IMR-90 (cell line): ENCODE measurements at regions not wholly inside any gene's neighbourhood (a gene's known extent, or its start where the extent isn't known, plus 50 kb on each side); places are given as distances from the start of the nearest gene placed in this dataset.

Source experiments
- ATAC-seq: fragments of 200-7000 bp; cut with Tn5 transposase; 2 replicates; pipeline ENCODE4 v1.9.1; 2020; ENCODE audit warnings: low read depth, mild to moderate bottlenecking, moderate library complexity
- BruUV-seq: library from RNA; stranded (reverse); fragments of 400-500 nt; replicated peaks from 2 replicates; lab custom pipeline; 2021; lab: Mats Ljungman, UMichigan
- CTCF ChIA-PET: fragments of 300-600 bp; formaldehyde crosslinking; extraction: SDS; loops from one replicate; lab custom pipeline; 2021; ENCODE audit warnings: antibody characterized with exemption; lab: Yijun Ruan, JAX
- POLR2A ChIA-PET: fragments of 300-600 bp; sonication (Branson Sonifier 250); formaldehyde crosslinking; loops from one replicate; lab custom pipeline; 2022; ENCODE audit warnings: antibody characterized with exemption; ENCODE audit not compliant: unreplicated experiment; lab: Charles Lee
- DNase-seq: peaks from one replicate; pipeline ENCODE4 v3.0.0; 2013
- H2AFZ ChIP-seq: replicated peaks from 2 replicates; pipeline ENCODE3; 2013; ENCODE audit warnings: low read length, mild to moderate bottlenecking; ENCODE audit not compliant: poor library complexity
- H2AK5ac ChIP-seq: 2 replicates; pipeline ENCODE4 v1.6.1; 2013; ENCODE audit warnings: low read depth, low read length, inconsistent platforms
- H2AK9ac ChIP-seq: replicated peaks from 2 replicates; pipeline ENCODE3; 2013; ENCODE audit warnings: mild to moderate bottlenecking, low read depth, low read length, moderate library complexity; ENCODE audit not compliant: poor library complexity
- H2BK120ac ChIP-seq: 2 replicates; pipeline ENCODE4 v1.6.1; 2013; ENCODE audit warnings: low read depth, low read length, inconsistent platforms
- H2BK15ac ChIP-seq: 3 replicates; pipeline ENCODE4 v1.6.1; 2013; ENCODE audit warnings: low read depth, low read length, inconsistent platforms
- H2BK20ac ChIP-seq: 2 replicates; pipeline ENCODE4 v1.6.1; 2013; ENCODE audit warnings: low read depth, mild to moderate bottlenecking, inconsistent platforms, low read length, moderate library complexity
- H2BK5ac ChIP-seq: 2 replicates; pipeline ENCODE4 v1.6.1; 2013; ENCODE audit warnings: mild to moderate bottlenecking, low read depth, low read length, inconsistent platforms; ENCODE audit not compliant: poor library complexity, severe bottlenecking
- H3K14ac ChIP-seq: replicated peaks from 2 replicates; pipeline ENCODE4 v1.6.1; 2013; ENCODE audit warnings: low read depth, low read length, inconsistent platforms
- H3K18ac ChIP-seq: 2 replicates; pipeline ENCODE4 v1.6.1; 2013; ENCODE audit warnings: low read depth, low read length, control low read depth
- H3K23ac ChIP-seq: 2 replicates; pipeline ENCODE4 v1.6.1; 2013; ENCODE audit warnings: low read depth, low read length, inconsistent platforms
- H3K27ac ChIP-seq: 2 replicates; pipeline ENCODE4 v1.5.1; 2013; ENCODE audit warnings: mild to moderate bottlenecking, control low read depth, low read length; ENCODE audit not compliant: insufficient read depth
- H3K27me3 ChIP-seq: 2 replicates; pipeline ENCODE4 v1.6.1; 2013; ENCODE audit warnings: low read length; ENCODE audit not compliant: control insufficient read depth, insufficient read depth
- H3K36me3 ChIP-seq: 2 replicates; pipeline ENCODE4 v1.6.1; 2013; ENCODE audit warnings: low read length, mixed read lengths; ENCODE audit not compliant: control insufficient read depth, insufficient read depth
- H3K4ac ChIP-seq: 2 replicates; pipeline ENCODE4 v1.6.1; 2013; ENCODE audit warnings: low read depth, low read length, inconsistent platforms
- H3K4me1 ChIP-seq: 2 replicates; pipeline ENCODE4 v1.6.1; 2013; ENCODE audit warnings: low read length, mixed read lengths; ENCODE audit not compliant: control insufficient read depth, insufficient read depth
- H3K4me2 ChIP-seq: 2 replicates; pipeline ENCODE4 v1.6.1; 2013; ENCODE audit warnings: low read depth, mild to moderate bottlenecking, control low read depth, low read length, moderate library complexity
- H3K4me3 ChIP-seq: 2 replicates; pipeline ENCODE4 v1.5.1; 2013; ENCODE audit warnings: low read depth, mild to moderate bottlenecking, control low read depth, low read length, moderate library complexity; ENCODE audit not compliant: insufficient read depth
- H3K56ac ChIP-seq: 2 replicates; pipeline ENCODE4 v1.6.1; 2013; ENCODE audit warnings: low read length, inconsistent platforms; ENCODE audit not compliant: insufficient read depth; ENCODE audit errors: extremely low read depth
- H3K79me1 ChIP-seq, 2 experiments: 2 replicates each; pipeline ENCODE4 v1.6.1; 2013; ENCODE audit warnings: low read length in 2 of 2, inconsistent platforms in 1 of 2, low read depth in 1 of 2
- H3K9ac ChIP-seq: 2 replicates; pipeline ENCODE4 v1.6.1; 2013; ENCODE audit warnings: low read depth, low read length, control low read depth
- H3K9me1 ChIP-seq: 2 replicates; pipeline ENCODE4 v1.6.1; 2013; ENCODE audit warnings: low read length, inconsistent platforms; ENCODE audit not compliant: insufficient read depth
- H3K9me3 ChIP-seq: 2 replicates; pipeline ENCODE4 v1.6.1; 2013; ENCODE audit warnings: low read length; ENCODE audit not compliant: control insufficient read depth, insufficient read depth
- H4K20me1 ChIP-seq: 2 replicates; pipeline ENCODE4 v1.6.1; 2013; ENCODE audit warnings: low read length, inconsistent platforms; ENCODE audit not compliant: insufficient read depth
- H4K5ac ChIP-seq: 2 replicates; pipeline ENCODE4 v1.6.1; 2013; ENCODE audit warnings: mild to moderate bottlenecking, low read depth, low read length, control low read depth
- H4K8ac ChIP-seq, 2 experiments: 2 replicates each; pipeline ENCODE4 v1.6.1; 2013; ENCODE audit warnings: low read depth in 2 of 2, low read length in 2 of 2, control low read depth in 1 of 2, inconsistent platforms in 1 of 2
- H4K91ac ChIP-seq: 2 replicates; pipeline ENCODE4 v1.6.1; 2013; ENCODE audit warnings: low read depth, low read length, inconsistent platforms; ENCODE audit not compliant: insufficient read depth
- CEBPB ChIP-seq: IDR thresholded peaks from 2 replicates; pipeline ENCODE4 v1.6.1; 2012; ENCODE audit warnings: low read depth, low read length, improper control_type of control experiment
- RFX5 ChIP-seq: IDR thresholded peaks from 2 replicates; pipeline ENCODE4 v1.8.0; 2012; ENCODE audit warnings: low read depth, mild to moderate bottlenecking, low read length, moderate library complexity
- WGBS, 2 experiments: methylation state at CpG; one replicate each; pipeline versions ENCODE4 v1.1.5 to v1.1.7; 2013; ENCODE audit warnings: missing lambda C conversion rate in 2 of 2; ENCODE audit not compliant: insufficient read length in 1 of 2; ENCODE audit errors: extremely low coverage in 2 of 2; 5-methylcytosine and 5-hydroxymethylcytosine counted together
- dilution Hi-C: fragments of 300-500 bp; cut with HindIII; formaldehyde crosslinking; loops from one replicate; pipeline ENCODE4 v1.14.3; 2018; ENCODE audit warnings: low sequenced_read_pairs; ENCODE audit not compliant: unreplicated experiment
- in situ Hi-C: fragments of 300-500 bp; cut with MboI; formaldehyde crosslinking; loops from 3 replicates; pipeline ENCODE4 v1.14.3; 2019; ENCODE audit warnings: low sequenced_read_pairs, inconsistent platforms, mixed read lengths
- intact Hi-C: fragments of 100-400 bp; cut with micrococcal nuclease; formaldehyde crosslinking; loops from 2 replicates; pipeline ENCODE4 v1.10.0; 2022
- TF ChIP-seq, protein P1 (sequence below): conservative IDR thresholded peaks from 2 replicates; pipeline ENCODE4 v1.5.1; 2012; ENCODE audit warnings: mild to moderate bottlenecking, low read depth, low read length, improper control_type of control experiment

DNA sequence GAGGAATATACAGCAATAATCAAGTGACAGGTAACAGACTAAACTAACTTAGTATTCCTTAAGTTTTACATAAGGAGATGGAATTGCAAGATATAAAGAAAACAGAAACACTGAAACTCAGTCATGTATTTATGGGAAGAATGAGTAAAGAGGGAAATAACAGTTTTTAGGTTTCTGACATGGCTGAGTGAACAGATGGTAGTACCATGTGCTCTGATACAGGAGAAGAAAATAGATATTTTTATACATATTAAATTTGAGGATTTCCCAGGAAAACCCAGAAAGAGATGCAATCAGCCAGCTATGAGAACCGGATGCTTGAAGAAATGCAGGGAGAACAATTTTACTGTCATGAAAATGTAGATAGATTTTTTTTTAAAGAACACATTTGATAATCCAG is 669.5 kb upstream of the GRM3 start:
- H3K9me1 ChIP-seq, result no peaks in the 10 kb centered on the region
- CTCF ChIA-PET, result no interaction called here
- in situ Hi-C loops (no loop called here), intact Hi-C loops (no loop called here), dilution Hi-C loops (no loop called here)
- ATAC-seq (no peak), DNase-seq (no peak)
- H3K4me3 ChIP-seq, result no peak overlapping the region
- H4K91ac ChIP-seq, result no peak overlapping the region
- H4K20me1 ChIP-seq, result no peaks in the 10 kb centered on the region
- H4K5ac ChIP-seq, result no peak overlapping the region
- H3K4me2 ChIP-seq, result no peak overlapping the region
- TF ChIP-seq CEBPB (no peak), RFX5 (no peak)
- TF ChIP-seq, protein P1, sequence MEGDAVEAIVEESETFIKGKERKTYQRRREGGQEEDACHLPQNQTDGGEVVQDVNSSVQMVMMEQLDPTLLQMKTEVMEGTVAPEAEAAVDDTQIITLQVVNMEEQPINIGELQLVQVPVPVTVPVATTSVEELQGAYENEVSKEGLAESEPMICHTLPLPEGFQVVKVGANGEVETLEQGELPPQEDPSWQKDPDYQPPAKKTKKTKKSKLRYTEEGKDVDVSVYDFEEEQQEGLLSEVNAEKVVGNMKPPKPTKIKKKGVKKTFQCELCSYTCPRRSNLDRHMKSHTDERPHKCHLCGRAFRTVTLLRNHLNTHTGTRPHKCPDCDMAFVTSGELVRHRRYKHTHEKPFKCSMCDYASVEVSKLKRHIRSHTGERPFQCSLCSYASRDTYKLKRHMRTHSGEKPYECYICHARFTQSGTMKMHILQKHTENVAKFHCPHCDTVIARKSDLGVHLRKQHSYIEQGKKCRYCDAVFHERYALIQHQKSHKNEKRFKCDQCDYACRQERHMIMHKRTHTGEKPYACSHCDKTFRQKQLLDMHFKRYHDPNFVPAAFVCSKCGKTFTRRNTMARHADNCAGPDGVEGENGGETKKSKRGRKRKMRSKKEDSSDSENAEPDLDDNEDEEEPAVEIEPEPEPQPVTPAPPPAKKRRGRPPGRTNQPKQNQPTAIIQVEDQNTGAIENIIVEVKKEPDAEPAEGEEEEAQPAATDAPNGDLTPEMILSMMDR, result no peak
- H3K79me1 ChIP-seq, result no peaks in the 10 kb centered on the region
- H3K27me3 ChIP-seq, result no peaks in the 10 kb centered on the region
- H3K14ac ChIP-seq, result no peak overlapping the region
- no peak overlapping the region for H4K8ac ChIP-seq
- H2AK5ac ChIP-seq, result no peak overlapping the region
- H3K56ac ChIP-seq, result no peak overlapping the region
- H2AFZ ChIP-seq, result no peak overlapping the region
- no CpG with 5 or more reads among the region's 1 CpG for WGBS, 2 experiments
- H3K9me3 ChIP-seq, result peaks cover 15% of the 10 kb centered on the region
- POLR2A ChIA-PET, result interaction anchor here (0.7 kb wide), 1 partner anchor 61 kb away, joined by 3 read pairs; no protein-coding TSS in a partner anchor
- no peak overlapping the region for H3K18ac ChIP-seq
- no peak overlapping the region for H3K9ac ChIP-seq
- BruUV-seq, result no TSS peak
- H2BK20ac ChIP-seq, result no peak overlapping the region
- H2BK120ac ChIP-seq, result no peak overlapping the region
- no peak overlapping the region for H3K23ac ChIP-seq
- H3K27ac ChIP-seq, result no peak overlapping the region
- H2AK9ac ChIP-seq, result no peak overlapping the region
- no peak overlapping the region for H3K4ac ChIP-seq
- H3K4me1 ChIP-seq, result no peaks in the 10 kb centered on the region
- H2BK5ac ChIP-seq, result no peak overlapping the region
- no peak overlapping the region for H2BK15ac ChIP-seq
- H3K36me3 ChIP-seq, result no peaks in the 10 kb centered on the region
